ENCODE measurements at regions not wholly inside any gene's neighbourhood (a gene's known extent, or its start where the extent isn't known, plus 50 kb on each side); places are given as distances from the start of the nearest gene placed in this dataset.

DNA sequence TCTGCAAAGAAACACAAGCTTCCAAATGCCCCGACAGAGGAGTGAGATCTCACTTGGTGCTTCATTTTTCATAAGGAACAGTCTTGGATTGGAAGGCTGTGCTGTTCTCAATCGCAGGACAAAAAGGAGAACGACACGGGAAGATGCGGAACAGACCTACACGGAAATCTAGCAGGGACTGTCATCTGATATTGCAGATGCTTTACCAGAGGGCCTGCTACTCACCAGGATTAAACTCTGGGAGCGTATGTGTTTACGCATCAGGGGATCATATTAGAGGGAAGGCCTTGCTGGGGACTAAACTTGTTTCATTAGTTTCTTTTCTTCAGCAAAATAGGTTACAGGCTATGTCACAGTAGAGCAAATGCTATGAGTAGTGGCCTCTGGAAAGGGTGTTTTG is 82.8 kb upstream of the EEPD1 start:
- no peak for DNase-seq (ENCODE audit: low read depth)

DNA sequence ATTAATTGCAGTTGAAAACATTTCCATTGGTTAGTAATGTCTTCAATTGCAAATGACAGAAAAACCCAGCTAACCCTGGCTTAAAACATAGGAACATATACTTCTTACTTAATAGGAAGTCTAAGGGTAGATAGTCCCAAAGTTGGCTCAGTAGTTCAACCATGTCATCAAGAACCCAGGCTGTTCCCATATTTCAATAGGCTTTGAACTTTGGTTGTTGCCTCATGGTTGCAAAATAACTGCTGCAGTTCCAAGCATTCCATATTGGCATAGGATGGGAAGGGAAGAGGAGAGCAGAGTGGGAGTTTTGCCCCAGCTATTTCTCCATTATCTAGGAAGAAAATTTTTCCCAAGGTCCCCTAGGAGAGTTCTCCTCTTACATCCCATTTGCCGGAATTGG is 81.4 kb upstream of the EEPD1 start:
- DNase-seq (ENCODE audit: low read depth) = no peak

- DNase-seq (ENCODE audit: low read depth) = no peak
Measured at GRCh38 chr7:36072620-36073019, 80.4 kb upstream of the EEPD1 start.

DNA sequence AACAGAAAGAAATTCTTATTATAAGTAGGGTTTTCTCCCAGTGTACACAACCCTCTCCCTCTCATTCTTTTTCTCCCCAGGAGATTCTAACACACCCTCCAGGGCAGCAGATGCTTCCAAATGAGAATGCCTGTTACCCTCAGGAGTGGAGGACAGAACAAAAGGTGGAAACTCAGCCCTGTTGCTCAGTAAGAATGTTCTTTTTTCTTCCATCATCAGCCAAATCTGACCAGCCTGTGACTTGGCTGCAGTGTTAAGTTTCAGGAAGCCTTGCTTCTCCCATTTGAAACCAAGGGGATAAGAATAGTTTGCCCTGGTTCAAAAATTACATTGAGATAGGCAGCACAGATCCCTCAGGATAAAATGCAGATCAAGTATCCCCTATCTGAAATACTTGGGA is 77.5 kb upstream of the EEPD1 start:
- no peak for DNase-seq (ENCODE audit: low read depth)

GRCh38 chr7:36076074-36076473 is 77.0 kb upstream of the EEPD1 start:
- DNase-seq (ENCODE audit: low read depth) = no peak

- DNase-seq (ENCODE audit: low read depth) = no peak
Measured at GRCh38 chr7:36078816-36079360, 74.2 kb upstream of the EEPD1 start.

DNA sequence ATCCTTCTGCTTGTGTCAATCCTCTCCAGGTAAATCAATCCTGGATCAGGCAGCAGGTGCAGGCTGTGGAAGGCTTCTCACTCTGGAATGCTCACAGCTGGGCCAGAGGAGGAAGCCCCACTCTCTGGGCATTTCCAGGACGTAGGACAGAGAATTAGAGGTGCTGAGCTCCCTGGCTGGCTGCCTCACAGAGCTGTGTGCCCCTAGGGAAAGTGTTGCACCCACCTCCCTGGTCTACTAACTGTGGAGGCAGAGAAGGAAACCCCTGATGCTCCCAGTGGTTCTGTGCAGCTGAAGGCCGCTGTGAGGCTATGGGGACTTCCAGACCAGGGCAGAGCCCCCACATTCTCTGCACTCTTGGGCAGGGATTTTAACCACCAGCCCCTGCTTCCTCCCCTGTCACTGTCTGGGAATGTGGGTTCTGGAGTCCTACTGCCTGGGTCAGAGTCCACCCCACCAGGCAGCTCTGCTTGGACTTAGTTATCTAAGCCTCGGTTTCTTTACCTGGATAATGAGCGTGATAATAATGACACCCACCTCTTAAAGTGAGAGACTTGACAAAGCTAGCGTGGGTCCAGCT is 73.5 kb upstream of the EEPD1 start:
- no peak for DNase-seq (ENCODE audit: low read depth)

DNA sequence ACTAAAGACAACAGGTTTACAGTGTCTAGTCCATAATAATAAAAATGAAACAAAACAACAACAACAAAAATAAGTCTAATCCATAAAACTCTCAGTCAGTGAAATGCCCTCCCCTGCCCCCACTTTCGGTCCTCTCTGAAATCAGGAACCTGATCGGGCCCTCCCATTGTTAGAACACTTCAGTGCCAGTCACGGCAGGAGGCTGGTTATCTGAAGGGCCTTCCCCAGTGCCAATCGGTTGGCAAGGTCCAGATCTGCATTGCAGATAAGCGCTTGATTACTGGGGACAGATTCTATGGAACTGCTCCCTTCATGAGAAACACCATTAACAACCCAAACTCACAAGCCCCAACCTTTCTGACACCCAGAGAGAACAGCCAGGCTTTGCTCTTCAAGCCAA is 72.2 kb upstream of the EEPD1 start:
- no peak for DNase-seq (ENCODE audit: low read depth)

- DNase-seq (ENCODE audit: low read depth) = no peak
Measured at GRCh38 chr7:36082216-36082615, 70.8 kb upstream of the EEPD1 start.

DNA sequence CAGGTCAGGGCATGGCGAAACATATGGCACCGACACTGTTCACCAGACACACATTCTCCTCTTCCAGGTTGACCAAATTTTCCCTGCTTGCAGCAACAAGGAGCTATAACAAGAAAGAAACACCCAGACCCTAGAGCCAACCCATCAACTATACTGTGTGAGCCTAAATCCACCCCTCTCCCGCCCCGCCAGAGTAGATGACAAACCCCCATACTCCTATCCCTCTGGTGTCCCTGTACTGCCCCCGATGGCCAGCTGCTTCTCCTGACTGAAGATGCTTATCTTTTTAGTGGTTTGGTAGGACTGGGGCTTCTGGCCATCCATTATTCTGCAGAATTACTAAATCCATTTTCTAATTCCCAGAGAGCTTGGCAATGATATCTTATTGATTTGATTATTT is 70.1 kb upstream of the EEPD1 start:
- DNase-seq (ENCODE audit: low read depth) = no peak

DNA sequence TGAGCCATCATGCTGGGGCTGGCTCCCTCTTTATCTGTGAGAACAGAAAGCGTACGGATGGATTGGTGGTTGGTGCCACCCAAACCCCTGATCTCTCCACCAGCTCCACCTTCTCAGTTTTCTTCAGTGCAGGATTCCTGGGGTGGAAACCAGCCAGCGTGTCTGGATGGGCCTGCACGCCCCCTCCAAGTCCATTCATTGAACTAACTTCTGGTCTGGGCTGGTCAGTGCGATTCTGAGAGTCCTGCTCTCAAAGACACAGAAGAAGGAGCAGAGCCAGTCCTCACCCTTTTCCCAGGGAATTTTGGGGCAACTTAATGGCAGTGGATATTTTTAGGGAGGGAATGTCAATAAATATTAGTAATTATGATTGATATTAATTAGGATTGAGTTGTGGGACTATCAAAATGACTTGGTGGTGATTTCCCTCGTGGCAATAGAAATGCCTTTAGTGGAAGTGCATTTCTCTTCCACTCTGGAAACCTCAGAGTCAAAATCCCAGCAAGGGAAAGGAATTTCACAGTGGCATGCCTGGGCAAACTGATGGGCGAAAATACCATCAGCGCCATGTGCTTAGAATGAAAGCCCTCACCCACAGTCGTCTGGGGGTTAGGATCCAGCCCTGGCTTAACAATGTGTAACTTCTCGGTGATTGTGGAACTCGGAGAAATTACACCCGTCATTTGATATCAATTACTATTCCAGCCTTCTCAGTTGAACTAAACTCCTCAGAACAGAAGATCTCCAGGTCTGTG is 69.3 kb upstream of the EEPD1 start:
- DNase-seq (ENCODE audit: low read depth) = no peak

DNA sequence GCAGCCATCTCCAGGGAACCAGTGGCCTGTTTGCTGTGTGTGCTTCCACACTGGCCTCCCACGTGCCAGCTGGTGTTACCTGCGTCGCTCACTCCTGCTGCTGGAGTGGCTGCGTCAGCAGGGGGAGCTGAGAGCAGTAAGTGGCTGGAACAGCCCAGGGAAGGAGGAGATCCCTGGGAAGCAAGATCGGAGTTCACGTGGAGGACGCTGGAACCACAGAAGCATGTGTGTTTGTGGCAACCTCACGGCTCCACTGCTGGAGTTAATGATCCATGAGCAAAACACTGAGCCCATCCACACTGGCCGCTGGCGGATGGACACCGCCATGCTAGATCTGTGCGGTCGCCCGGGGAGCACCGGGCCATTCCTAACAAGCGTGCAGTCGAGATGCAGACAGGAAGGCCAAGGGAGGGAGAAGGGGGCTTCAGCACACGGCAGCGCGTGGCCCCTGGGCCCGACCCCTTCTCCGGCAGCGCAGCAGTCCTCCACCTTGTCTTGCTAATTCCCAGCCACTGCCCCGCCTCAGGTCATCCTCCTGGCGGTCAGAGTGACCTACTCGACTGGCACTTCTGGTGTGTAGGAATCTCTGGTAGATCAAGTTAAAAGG is 68.5 kb upstream of the EEPD1 start:
- DNase-seq (ENCODE audit: low read depth) = no peak

DNA sequence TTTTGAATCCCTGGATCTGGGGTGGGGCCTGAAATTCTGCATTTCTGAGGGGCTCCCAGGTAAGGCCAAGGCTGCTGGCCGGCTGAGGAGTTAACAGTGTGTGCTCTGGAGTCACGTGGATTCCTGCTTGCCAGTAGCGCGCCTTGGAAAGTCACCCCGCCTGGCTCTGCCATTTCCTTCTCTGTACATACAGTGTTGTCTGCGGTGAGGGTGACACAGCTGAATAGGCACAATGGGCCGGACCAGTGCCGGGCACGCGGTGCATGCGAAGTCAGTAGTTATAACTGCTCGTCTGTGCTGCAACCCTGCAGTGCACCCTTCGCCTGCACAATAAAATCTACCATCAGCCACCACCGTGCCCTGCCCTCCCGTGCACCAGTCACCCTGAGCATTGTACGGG is 68.0 kb upstream of the EEPD1 start:
- no peak for DNase-seq (ENCODE audit: low read depth)

DNA sequence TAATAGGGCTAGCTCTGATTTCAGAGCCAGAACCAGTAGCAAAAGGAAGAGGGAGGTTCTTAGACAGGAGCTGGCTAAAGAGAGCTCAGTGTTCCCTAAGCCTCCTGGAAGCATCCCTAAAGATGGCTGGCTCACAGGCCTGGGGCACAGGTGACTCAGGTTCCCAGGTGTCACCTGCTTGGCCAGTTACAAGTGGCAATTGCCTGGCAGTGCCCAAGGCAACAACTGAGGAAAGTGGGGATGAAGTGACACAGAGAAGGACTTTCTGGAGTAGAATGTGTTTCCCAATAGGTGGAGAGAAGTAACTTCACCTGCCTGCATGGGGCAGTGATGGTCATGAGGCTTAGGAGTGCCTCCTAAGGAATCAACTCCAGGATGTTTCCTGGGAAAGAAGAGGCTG is 66.5 kb upstream of the EEPD1 start:
- DNase-seq (ENCODE audit: low read depth) = no peak

GRCh38 chr7:36088553-36088952 is 64.5 kb upstream of the EEPD1 start:
- no peak for DNase-seq (ENCODE audit: low read depth)

DNA sequence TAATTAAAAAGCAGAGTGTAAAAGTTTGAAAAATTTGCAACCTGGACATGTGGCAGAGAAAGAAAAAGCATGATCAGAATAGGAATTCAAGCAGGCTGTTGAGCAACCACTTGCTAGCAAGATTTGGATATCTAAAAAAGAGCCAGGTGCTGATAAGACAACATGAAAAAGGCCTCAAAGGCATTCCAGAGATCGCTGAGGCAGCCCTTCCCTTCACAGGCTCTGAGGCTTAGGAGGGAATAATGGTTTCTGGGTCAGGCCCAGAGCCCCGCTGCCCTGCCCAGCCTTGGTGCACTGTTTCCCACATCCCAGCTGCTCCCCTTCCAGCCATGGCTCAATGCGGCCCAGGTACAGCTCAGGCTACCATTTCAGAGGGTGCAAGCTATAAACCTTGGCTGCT is 64.1 kb upstream of the EEPD1 start:
- DNase-seq (ENCODE audit: low read depth) = no peak

DNA sequence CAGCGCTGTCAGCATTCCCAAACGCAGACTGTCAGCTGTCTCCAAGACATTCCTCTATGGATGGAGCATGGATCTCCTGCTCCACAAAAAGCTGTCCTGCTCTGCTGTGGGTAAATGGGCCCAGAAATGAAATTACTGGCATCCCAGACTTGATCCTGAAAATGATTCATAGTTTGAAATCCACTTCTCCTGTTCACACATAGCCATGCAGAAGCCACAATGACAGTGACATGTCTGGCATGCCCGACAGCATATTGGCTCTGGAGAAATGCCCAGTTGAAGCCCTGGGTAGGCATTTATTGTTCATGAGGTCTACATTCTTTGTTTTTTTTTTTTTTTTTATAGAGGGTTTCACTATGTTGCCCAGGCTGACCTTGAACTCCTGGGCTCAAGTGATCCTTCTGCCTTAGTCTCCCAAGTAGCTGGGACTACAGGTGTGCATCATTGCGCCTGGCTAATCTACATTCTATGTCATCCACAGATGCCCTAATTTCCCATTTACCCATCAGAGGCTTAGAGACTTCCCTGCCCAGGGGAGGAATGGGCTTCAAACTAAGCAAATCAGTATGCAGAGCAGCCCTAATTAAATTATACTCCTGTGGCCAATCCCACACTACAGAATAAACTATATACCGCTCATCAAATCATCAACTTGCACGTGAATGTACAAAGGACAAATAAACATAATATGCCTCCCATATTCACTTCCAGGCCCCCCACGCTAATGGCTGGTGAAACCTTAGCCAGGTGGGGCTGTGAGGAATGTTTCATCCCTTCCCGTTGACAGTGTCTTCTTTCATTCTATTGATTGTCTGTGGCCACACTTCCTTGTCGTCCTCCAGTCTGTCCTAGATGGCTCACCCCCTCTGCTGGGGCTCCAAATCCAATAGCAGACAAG is 61.8 kb upstream of the EEPD1 start:
- no peak for DNase-seq (ENCODE audit: low read depth)

DNA sequence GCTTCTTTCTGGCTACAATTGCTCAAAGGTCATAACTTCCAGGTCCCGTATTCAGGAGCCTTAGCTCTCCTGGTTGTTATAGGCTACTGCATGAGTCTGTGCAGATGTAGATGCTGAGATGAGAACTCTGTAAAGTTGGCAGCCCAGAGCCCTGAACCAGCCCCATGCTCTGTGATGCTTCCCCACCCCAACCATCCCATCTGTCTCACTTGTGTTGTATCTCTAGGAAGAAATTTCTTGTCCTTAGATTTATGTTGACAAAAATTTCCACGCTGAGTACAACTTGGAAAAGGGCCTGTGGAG is 61.2 kb upstream of the EEPD1 start:
- no peak for DNase-seq (ENCODE audit: low read depth)

DNA sequence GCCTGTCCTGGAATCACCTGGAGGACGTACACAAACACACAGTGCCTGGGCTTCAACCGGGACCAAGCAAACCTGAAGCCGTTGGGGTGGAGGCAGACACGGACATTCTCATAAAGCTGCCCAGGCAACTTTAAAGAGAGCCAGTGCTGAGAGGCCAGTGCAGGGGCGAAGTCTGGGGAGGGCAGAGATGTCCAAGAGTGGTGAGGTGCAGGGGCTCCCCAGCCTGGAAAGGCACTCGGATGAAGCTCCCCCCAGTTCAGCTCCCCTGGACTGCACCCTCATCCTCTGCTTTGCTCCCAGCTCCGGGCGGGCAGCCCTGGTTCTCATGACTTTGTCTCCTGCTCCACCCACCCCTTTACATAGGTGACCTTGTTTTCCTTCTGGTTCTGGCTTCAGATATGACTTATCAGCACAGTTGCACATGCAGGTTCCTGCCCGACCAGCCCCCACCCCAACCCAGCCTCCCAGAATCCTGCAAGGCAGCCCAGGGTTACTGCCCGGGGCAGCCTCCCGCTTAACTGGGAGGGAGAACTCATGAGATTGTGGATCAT is 60.8 kb upstream of the EEPD1 start:
- no peak for DNase-seq (ENCODE audit: low read depth)

DNA sequence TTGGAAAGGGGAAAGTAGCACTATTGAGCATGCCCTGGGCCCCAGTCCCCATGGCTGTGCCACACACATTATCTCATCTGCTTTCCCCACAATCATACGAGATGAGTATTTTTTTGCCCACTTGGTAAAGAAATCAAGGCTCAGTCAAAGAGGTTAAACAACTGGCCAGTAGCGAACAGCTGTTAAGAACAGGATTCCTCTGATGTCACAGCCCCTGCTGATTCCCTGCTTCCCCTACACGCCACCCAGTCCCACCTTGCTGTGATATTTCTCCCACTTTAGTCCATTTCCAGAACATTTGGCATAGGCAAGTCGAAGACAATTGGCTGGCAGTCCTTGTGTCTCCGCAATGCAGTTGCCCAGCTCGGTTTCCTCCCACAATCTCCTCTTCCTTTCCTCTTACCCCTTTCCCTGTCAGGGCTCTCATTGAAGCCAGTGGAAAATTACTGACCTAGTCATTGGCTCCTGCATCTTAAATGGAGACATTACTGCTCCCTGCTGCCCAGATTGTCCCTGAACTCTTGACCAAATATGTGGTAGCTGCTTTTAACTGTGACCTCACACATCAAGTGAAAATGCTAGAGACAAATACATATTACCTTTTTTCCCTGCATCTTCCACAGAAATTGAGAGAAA is 56.5 kb upstream of the EEPD1 start:
- DNase-seq (ENCODE audit: low read depth) = no peak

DNA sequence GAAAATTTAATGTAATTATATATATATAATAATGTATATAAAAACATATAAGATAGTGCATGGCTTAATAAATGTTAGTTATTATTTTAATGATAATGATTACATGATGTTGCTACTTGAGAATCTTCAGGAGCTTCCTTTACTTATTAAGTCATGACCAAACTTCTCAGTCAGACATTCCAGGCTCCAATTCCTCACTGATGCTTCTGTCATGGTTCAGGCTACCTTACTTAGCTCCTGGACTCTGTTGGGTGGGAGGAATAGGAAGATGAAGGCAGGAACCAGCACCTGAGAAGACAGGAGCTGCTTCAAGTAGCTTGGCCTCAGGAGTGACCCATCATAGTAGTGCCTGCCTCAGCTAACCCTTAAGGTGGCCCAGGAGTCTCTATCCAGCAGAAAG is 55.0 kb upstream of the EEPD1 start:
- DNase-seq (ENCODE audit: low read depth) = no peak

DNA sequence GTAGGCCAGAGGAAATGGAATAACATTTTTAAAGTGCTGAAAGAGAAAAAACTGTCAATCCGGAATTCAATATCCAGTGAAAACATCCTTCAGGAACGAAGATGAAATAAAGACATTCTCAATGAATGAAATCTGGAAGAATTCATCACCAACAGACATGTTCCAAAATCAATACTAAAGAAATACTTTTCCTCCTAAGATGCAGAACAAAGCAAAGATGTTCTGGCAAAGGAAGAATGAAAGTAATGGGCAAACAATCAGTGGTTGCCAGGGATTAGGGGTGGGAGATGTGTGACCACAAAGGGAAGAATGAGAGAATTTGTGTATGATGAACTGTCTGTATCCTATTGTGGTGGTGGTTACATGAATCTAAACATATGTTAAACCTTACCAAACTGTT is 52.8 kb upstream of the EEPD1 start:
- DNase-seq (ENCODE audit: low read depth) = no peak

Data from activated T-helper 9 cell treated with anti-CD3 and anti-CD28 coated beads, Interleukin-2, amount 50 U/mL, for 16 hours (primary cell).